PC-9 (cell line): ENCODE measurements at regions not wholly inside any gene's neighbourhood (a gene's known extent, or its start where the extent isn't known, plus 50 kb on each side); places are given as distances from the start of the nearest gene placed in this dataset.

Experiments used
- EZH2 ChIP-seq: fragments of 200-600 bp; sonication (generic); IDR thresholded peaks from 2 replicates; pipeline ENCODE4 v1.8.0; 2017; ENCODE audit warnings: antibody characterized with exemption, low read depth
- TF ChIP-seq, protein P1 (sequence below): fragments of 200-600 bp; sonication (generic); conservative IDR thresholded peaks from 2 replicates; pipeline ENCODE4 v1.6.1; 2017; ENCODE audit warnings: mixed run types, antibody characterized with exemption, mild to moderate bottlenecking, moderate library complexity

- TF ChIP-seq, protein P1, sequence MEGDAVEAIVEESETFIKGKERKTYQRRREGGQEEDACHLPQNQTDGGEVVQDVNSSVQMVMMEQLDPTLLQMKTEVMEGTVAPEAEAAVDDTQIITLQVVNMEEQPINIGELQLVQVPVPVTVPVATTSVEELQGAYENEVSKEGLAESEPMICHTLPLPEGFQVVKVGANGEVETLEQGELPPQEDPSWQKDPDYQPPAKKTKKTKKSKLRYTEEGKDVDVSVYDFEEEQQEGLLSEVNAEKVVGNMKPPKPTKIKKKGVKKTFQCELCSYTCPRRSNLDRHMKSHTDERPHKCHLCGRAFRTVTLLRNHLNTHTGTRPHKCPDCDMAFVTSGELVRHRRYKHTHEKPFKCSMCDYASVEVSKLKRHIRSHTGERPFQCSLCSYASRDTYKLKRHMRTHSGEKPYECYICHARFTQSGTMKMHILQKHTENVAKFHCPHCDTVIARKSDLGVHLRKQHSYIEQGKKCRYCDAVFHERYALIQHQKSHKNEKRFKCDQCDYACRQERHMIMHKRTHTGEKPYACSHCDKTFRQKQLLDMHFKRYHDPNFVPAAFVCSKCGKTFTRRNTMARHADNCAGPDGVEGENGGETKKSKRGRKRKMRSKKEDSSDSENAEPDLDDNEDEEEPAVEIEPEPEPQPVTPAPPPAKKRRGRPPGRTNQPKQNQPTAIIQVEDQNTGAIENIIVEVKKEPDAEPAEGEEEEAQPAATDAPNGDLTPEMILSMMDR, result no peak
- no peak for TF ChIP-seq EZH2
Measured at GRCh38 chr5:105922080-105922479, 1748.7 kb downstream of the EFNA5 start.
